Endothelial cell of umbilical vein (primary cell): ENCODE measurements at regions not wholly inside any gene's neighbourhood (a gene's known extent, or its start where the extent isn't known, plus 50 kb on each side); places are given as distances from the start of the nearest gene placed in this dataset.

Source experiments
- BruUV-seq: library from RNA; stranded (reverse); fragments of 400-500 nt; replicated peaks from 2 replicates; lab custom pipeline; 2021; lab: Mats Ljungman, UMichigan
- CTCF ChIA-PET: fragments of 300-600, 350-600 bp; sonication (Branson Sonifier 250); formaldehyde crosslinking; loops from one replicate; lab custom pipeline; 2021; ENCODE audit warnings: antibody characterized with exemption, inconsistent platforms; lab: Charles Lee
- POLR2A ChIA-PET: fragments of 300-600, 350-600 bp; sonication (Branson Sonifier 250); formaldehyde crosslinking; loops from one replicate; lab custom pipeline; 2021; ENCODE audit warnings: antibody characterized with exemption, inconsistent platforms; lab: Charles Lee
- DNase-seq: peaks from one replicate; pipeline ENCODE4 v3.0.0-alpha.2; 2011; ENCODE audit warnings: low read depth, low spot score
- FAIRE-seq: peaks from 2 replicates; lab custom pipeline; 2011; peaks lifted over from hg19 to GRCh38; lab: Jason Lieb, UNC
- H2AFZ ChIP-seq: 2 replicates; pipeline ENCODE4 v1.6.0; 2012; ENCODE audit warnings: low read depth, low read length, control low read depth, inconsistent platforms
- H3K27ac ChIP-seq: 2 replicates; pipeline ENCODE4 v1.5.1; 2011; ENCODE audit warnings: low read depth, mild to moderate bottlenecking, control low read depth, low read length, moderate library complexity; ENCODE audit not compliant: insufficient read depth
- H3K27me3 ChIP-seq, 2 experiments: 2 replicates each; pipeline versions ENCODE4 v1.6.0 to v1.6.1; 2011; ENCODE audit warnings: low read length in 2 of 2, mixed read lengths in 1 of 2; ENCODE audit not compliant: control insufficient read depth in 2 of 2, insufficient read depth in 2 of 2
- H3K36me3 ChIP-seq, 2 experiments: 2 replicates in 1 of 2; 3 replicates in 1 of 2; pipeline ENCODE4 v1.5.1; 2011; ENCODE audit warnings: low read length in 2 of 2, mild to moderate bottlenecking in 1 of 2, moderate library complexity in 1 of 2; ENCODE audit not compliant: control insufficient read depth in 2 of 2, insufficient read depth in 2 of 2; ENCODE audit errors: extremely low read depth in 1 of 2
- H3K4me1 ChIP-seq: 3 replicates; pipeline ENCODE4 v1.5.1; 2011; ENCODE audit warnings: mild to moderate bottlenecking, low read length; ENCODE audit not compliant: control insufficient read depth, insufficient read depth; ENCODE audit errors: extremely low read depth
- H3K4me2 ChIP-seq: 2 replicates; pipeline ENCODE4 v1.6.1; 2011; ENCODE audit warnings: low read length, control low read depth, mixed read lengths; ENCODE audit not compliant: insufficient read depth
- H3K4me3 ChIP-seq, 3 experiments: fragments of 200-600 bp in 1 of 3; sonication (generic), shearing (Covaris generic) in 1 of 3; replicated peaks in 1 of 3; 2 replicates each; pipeline ENCODE4 v1.5.1; 2011 to 2016; ENCODE audit warnings: control low read depth in 3 of 3, low read length in 3 of 3, mild to moderate bottlenecking in 2 of 3, inconsistent platforms in 1 of 3, low read depth in 1 of 3, moderate library complexity in 1 of 3; ENCODE audit not compliant: insufficient read depth in 1 of 3
- H3K79me2 ChIP-seq: 2 replicates; pipeline ENCODE4 v1.6.0; 2012; ENCODE audit warnings: low read length, inconsistent platforms; ENCODE audit not compliant: control insufficient read depth, insufficient read depth
- H3K9ac ChIP-seq: replicated peaks from 2 replicates; pipeline ENCODE3; 2011; ENCODE audit warnings: low read length, control low read depth; ENCODE audit not compliant: insufficient read depth; ENCODE audit errors: extremely low read depth
- H3K9me1 ChIP-seq: replicated peaks from 3 replicates; pipeline ENCODE4 v1.6.0; 2011; ENCODE audit warnings: mild to moderate bottlenecking, low read length; ENCODE audit not compliant: control insufficient read depth, insufficient read depth; ENCODE audit errors: extremely low read depth
- H3K9me3 ChIP-seq: replicated peaks from 2 replicates; pipeline ENCODE4 v1.5.1; 2012; ENCODE audit warnings: low read length, inconsistent platforms; ENCODE audit not compliant: control insufficient read depth, insufficient read depth
- H4K20me1 ChIP-seq: replicated peaks from 2 replicates; pipeline ENCODE3; 2011; ENCODE audit warnings: mild to moderate bottlenecking, low read length; ENCODE audit not compliant: control insufficient read depth, insufficient read depth; ENCODE audit errors: extremely low read depth
- EZH2 ChIP-seq: IDR thresholded peaks from 2 replicates; pipeline ENCODE4 v1.6.1; 2012; ENCODE audit warnings: borderline replicate concordance, low read depth, mild to moderate bottlenecking, moderate library complexity, low read length, inconsistent platforms; ENCODE audit not compliant: severe bottlenecking
- FOS ChIP-seq: IDR thresholded peaks from 2 replicates; pipeline ENCODE4 v1.6.1; 2011; ENCODE audit warnings: mild to moderate bottlenecking, low read length, moderate library complexity, borderline replicate concordance; ENCODE audit not compliant: insufficient read depth
- GATA2 ChIP-seq: IDR thresholded peaks from 2 replicates; pipeline ENCODE4 v1.7.0; 2011; ENCODE audit warnings: low read depth, mild to moderate bottlenecking, moderate library complexity, mixed read lengths, low read length; ENCODE audit not compliant: insufficient read length, insufficient read depth
- JUN ChIP-seq: IDR thresholded peaks from 2 replicates; pipeline ENCODE4 v1.6.1; 2011; ENCODE audit warnings: borderline replicate concordance, low read depth; ENCODE audit not compliant: insufficient read length, insufficient read depth
- MYC ChIP-seq: IDR thresholded peaks from one replicate; pipeline ENCODE4 v1.6.1; 2011; ENCODE audit warnings: mild to moderate bottlenecking, low read depth, low read length
- POLR2A ChIP-seq: IDR thresholded peaks from 2 replicates; pipeline ENCODE4 v1.6.1; 2012; ENCODE audit warnings: low read depth, mild to moderate bottlenecking, control low read depth, low read length
- POLR2AphosphoS5 ChIP-seq: IDR thresholded peaks from 2 replicates; pipeline ENCODE4 v1.6.1; 2012; ENCODE audit warnings: low read depth, mild to moderate bottlenecking, control low read depth, low read length, moderate library complexity; ENCODE audit not compliant: insufficient read depth
- dilution Hi-C: fragments of 300-500 bp; cut with MboI; formaldehyde crosslinking; loops from one replicate; pipeline ENCODE4 v1.15.0; 2019; ENCODE audit warnings: low sequenced_read_pairs; ENCODE audit not compliant: extremely low pct_ligation_motif_present
- intact Hi-C: fragments of 100-400 bp; cut with micrococcal nuclease; formaldehyde crosslinking; loops from one replicate; pipeline ENCODE4 v1.10.0; 2022
- TF ChIP-seq, protein P1 (sequence below), 2 donors: IDR thresholded peaks; 1 replicate in 1 of 2; 2 replicates in 1 of 2; pipeline ENCODE4 v1.5.1; 2011; ENCODE audit warnings: low read length in 2 of 2, mild to moderate bottlenecking in 2 of 2, moderate library complexity in 2 of 2, control low read depth in 1 of 2, inconsistent platforms in 1 of 2, low read depth in 1 of 2; ENCODE audit not compliant: insufficient read depth in 1 of 2; ENCODE audit errors: extremely low read depth in 1 of 2
- TF ChIP-seq, protein P2 (sequence below): IDR thresholded peaks from 2 replicates; pipeline ENCODE4 v1.6.1; 2011; ENCODE audit not compliant: insufficient read depth, insufficient read length

- H3K36me3 ChIP-seq, result no peaks in the 10 kb centered on the region
- BruUV-seq, result no TSS peak
- no peaks in the 10 kb centered on the region for H3K27me3 ChIP-seq
- no peaks in the 10 kb centered on the region for H3K9me3 ChIP-seq
- no peak overlapping the region for H3K4me2 ChIP-seq
- intact Hi-C loops, result no loop called here
- no peak overlapping the region for H3K9ac ChIP-seq
- TF ChIP-seq, protein P1, sequence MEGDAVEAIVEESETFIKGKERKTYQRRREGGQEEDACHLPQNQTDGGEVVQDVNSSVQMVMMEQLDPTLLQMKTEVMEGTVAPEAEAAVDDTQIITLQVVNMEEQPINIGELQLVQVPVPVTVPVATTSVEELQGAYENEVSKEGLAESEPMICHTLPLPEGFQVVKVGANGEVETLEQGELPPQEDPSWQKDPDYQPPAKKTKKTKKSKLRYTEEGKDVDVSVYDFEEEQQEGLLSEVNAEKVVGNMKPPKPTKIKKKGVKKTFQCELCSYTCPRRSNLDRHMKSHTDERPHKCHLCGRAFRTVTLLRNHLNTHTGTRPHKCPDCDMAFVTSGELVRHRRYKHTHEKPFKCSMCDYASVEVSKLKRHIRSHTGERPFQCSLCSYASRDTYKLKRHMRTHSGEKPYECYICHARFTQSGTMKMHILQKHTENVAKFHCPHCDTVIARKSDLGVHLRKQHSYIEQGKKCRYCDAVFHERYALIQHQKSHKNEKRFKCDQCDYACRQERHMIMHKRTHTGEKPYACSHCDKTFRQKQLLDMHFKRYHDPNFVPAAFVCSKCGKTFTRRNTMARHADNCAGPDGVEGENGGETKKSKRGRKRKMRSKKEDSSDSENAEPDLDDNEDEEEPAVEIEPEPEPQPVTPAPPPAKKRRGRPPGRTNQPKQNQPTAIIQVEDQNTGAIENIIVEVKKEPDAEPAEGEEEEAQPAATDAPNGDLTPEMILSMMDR (IDR thresholded peaks at IDR 0.05; ENCODE audit: extremely low read depth in 1 of 2, insufficient read depth in 1 of 2, low read depth in 1 of 2, low read length in 2 of 2), result no peak
- TF ChIP-seq POLR2AphosphoS5, result no peak
- no peak for TF ChIP-seq POLR2A
- TF ChIP-seq, protein P2, sequence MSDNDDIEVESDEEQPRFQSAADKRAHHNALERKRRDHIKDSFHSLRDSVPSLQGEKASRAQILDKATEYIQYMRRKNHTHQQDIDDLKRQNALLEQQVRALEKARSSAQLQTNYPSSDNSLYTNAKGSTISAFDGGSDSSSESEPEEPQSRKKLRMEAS, result no peak
- TF ChIP-seq JUN, result no peak
- TF ChIP-seq EZH2, result no peak
- no peak for TF ChIP-seq GATA2
- TF ChIP-seq FOS, result no peak
- no peak for TF ChIP-seq MYC
- no peak overlapping the region for H3K4me3 ChIP-seq
- no peaks in the 10 kb centered on the region for H3K79me2 ChIP-seq
- no peaks in the 10 kb centered on the region for H4K20me1 ChIP-seq
- ChIA-PET POLR2A (no interaction called here), CTCF (no interaction called here)
- DNase-seq, result no peak
- H3K9me1 ChIP-seq, result no peaks in the 10 kb centered on the region
- no peaks in the 10 kb centered on the region for H3K4me1 ChIP-seq
- no peak overlapping the region for H3K27ac ChIP-seq
- H2AFZ ChIP-seq, result no peak overlapping the region
- dilution Hi-C loops, result no loop called here
- no peak for FAIRE-seq
Observed at GRCh38 chr2:49860834-49861233, 706.5 kb upstream of the FSHR start.
